GM19351 (cell line): ENCODE measurements at regions not wholly inside any gene's neighbourhood (a gene's known extent, or its start where the extent isn't known, plus 50 kb on each side); places are given as distances from the start of the nearest gene placed in this dataset.
"Not testable (repeated sequence)": the region's sequence is repeated elsewhere in the genome, so short reads cannot be mapped to it uniquely, and the experiment has no call there.

Experiments used
- ATAC-seq: cut with Tn5 transposase; IDR thresholded peaks from one replicate; pipeline ENCODE4 v1.9.1; 2021; ENCODE audit warnings: mild to moderate bottlenecking, moderate library complexity; ENCODE audit not compliant: unreplicated experiment

- no peak for ATAC-seq
Measured at GRCh38 chr2:55811048-55811447, 112.5 kb downstream of the EFEMP1 start.

DNA sequence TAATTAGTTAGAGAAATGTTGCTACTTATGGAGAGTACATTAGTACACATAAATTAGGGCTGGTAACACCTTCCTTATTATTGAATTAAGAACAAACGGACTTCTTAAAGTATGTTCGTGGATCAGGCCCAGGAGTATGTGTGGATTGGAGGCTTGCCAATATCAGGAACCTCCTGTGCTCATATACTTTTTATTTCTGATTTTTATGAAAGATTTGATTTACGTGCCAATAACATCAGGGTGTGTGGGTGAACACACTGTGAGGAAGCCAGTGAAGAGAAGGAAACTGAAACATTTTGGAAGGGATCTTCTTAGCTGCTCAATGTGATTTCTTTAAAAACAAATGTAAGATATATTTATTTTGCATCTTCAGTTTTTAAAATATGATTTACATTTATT, 113.0 kb downstream of the EFEMP1 start:
- no peak for ATAC-seq

- no peak for ATAC-seq
Measured at GRCh38 chr2:55809875-55810621, 113.5 kb downstream of the EFEMP1 start.

GRCh38 chr2:55807900-55808299, 114.3 kb upstream of the PNPT1 start:
- ATAC-seq = no peak

DNA sequence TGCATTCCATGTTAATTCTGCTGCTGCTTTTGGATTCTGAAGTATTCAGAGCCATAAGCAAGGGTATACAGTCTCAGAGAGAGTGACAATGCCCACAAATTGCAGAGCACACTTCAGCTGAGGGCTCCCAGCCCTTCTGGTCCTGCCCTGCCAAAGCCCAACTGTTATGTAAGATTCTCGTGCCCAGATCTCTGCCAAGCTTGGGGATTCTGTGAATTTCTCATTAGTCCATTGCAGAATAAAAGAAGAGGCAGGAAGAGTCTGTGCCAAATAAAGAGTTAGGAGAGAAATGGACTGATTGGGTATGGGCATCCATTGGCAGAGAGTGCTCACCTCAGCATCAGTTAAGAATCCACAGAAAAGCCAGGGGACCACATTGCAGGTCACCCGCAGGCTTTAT, 112.0 kb upstream of the PNPT1 start:
- no peak for ATAC-seq

- ATAC-seq = no peak
Measured at GRCh38 chr2:55804535-55804934, 110.9 kb upstream of the PNPT1 start.

DNA sequence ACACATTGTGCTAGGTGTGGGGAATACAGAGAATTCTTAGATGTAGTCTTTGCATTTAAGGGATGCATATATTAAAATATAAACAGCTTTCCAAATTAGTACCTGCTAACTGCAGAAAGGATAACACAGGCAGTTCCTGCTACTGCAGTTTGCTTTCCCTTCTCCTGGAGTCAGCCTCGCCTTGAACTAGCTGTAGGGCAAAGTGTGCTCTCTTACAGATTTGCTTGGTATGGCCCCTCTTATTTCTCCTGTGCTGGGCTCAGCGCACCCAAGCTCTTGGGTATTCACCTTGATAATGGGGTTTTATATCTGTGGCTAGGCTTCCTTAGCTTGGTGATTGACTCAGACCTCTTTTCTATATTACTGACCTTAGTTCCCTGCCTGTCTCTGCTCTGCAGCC, 108.4 kb upstream of the PNPT1 start:
- no peak for ATAC-seq

- ATAC-seq = no peak
Measured at GRCh38 chr2:55801436-55801835, 107.8 kb upstream of the PNPT1 start.

DNA sequence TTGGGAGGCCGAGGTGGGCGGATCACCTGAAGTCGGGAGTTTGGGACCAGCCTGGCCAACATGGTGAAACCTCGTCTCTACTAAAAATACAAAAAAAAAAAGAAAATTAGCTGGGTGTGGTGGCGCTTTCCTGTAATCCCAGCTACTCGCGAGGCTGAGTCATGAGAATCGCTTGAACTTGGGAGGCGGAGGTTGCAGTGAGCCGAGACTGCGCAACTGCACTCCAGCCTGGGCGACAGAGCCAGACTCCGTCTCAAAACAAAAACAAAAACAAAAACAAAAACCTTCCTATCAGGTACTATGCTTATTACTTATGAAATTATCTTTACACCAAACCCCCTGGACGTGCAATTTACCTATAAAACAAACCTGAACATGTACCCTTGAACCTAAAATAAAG, 106.0 kb upstream of the PNPT1 start:
- not testable (repeated sequence) for ATAC-seq

DNA sequence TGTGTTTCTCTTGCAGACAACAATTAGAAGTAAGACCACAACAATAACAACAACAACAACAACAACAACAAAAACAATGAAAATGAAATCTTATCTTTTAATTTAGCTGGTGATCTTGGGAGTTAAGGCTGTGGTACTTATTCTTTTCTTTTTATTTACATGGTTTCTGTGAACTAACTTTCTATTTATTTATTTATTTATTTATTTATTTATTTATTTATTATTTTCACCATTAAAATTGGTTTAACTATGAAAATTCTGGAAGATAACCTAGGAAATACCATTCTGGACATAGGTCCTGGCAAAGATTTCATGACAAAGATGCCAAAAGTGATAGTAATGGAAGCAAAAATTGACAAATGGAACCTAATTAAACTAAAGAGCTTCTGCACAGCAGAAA, 102.5 kb upstream of the PNPT1 start:
- no peak for ATAC-seq

GRCh38 chr2:55793602-55794001, 100.0 kb upstream of the PNPT1 start:
- ATAC-seq = not testable (repeated sequence)

DNA sequence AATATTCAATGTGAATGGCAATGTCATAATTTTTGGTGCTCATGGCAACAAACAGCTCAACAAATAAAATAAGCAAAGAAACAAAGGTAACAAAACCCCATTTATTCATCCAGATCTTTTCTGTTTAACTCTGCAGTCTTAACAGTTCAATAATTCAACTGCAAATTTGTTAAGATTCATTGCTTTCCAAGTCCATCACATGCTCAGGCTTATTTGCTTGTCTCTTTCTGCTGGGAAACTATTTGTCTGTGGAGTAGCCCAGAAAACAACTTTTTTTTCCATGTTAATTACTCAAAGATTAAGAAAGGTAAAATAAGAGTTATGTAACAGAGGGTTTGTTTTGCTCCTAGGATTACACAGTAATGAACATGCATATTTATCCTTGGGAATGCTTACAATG, 92.6 kb upstream of the PNPT1 start:
- ATAC-seq = no peak

GRCh38 chr2:55783751-55784150, 90.1 kb upstream of the PNPT1 start:
- ATAC-seq = not testable (repeated sequence)

- ATAC-seq = no peak
Measured at GRCh38 chr2:55782528-55783173, 89.0 kb upstream of the PNPT1 start.

DNA sequence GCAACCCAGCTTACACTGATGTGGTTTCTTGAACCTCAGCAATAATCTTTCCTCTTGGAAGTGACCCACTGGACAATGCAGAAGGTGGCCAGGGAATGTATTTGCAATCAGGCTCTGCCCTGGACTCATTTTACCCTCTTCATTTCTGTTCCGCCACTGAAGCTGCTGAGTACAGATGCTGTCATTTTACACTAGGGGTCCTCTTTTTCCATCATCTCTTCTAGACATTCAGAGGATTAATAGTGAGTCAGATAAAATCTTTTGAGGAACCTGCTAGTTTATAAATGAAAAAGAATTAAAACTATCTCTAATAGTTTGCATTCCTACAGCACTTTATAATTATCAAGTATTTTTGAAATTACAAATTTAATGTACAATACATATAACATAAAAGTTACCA, 87.9 kb upstream of the PNPT1 start:
- ATAC-seq = no peak

GRCh38 chr2:55780697-55781096, 87.1 kb upstream of the PNPT1 start:
- ATAC-seq = no peak

DNA sequence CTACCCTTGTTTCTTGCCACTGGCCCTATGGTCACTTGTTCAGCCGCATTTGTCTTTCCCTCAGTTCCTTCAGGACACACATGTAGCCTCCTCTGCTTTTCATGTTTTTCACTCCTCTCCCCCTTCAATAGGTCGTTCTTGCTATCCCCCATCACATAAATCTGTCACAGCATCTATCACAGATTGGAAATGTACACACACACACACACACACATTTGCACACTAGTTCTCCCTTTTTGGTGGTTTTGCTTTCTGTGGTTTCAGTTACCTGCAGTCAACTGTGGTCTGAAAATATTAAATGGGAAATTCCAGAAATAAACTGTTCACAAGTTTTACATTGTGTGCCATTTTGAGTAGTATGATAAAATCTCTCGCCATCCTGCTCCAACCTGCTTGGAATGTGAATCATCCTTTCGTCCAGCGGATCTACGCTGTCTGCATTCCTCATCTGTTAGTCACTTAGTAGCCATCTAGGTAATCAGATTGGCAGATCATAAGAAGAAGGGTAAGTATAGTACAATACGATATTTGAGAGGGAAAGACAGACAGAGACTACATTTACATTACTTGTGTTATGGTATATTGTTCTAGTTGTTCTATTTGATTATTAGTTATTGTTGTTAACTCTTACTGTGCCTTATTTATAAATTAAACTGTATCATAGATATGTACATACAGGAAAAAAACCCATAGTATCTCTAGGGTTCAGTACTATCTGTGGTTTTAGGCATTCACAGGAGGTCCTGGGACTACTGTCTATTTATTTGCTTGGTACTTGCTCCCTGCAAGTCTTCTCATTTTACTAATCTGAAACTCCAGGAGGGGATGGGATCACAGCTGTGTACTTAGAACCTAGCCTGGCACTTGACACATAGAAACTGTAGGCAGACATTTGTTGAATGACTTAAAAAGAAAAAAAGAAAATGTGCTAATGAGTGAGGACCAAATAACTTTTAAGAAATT, 86.1 kb upstream of the PNPT1 start:
- no peak for ATAC-seq

DNA sequence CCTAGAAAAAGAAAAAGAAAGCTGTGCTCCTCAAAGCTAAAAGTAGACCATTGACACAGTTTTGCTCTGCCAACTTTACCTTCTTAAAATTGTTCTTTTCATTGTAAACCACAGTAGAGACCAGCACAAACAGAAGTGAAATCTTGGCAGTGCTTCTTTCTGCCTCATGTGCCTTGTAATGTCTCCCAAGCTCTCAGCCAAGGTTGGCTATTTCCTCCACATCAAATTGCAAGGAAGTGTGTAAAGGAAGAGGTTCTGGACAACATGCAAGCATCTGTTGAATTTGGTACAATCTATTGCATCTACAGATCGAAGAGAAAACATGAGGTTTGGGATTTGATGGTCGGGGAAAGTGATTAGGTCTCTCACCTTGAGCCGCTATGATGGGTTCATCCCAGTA, 83.3 kb upstream of the PNPT1 start:
- no peak for ATAC-seq

- no peak for ATAC-seq
Measured at GRCh38 chr2:55776479-55776878, 82.8 kb upstream of the PNPT1 start.

DNA sequence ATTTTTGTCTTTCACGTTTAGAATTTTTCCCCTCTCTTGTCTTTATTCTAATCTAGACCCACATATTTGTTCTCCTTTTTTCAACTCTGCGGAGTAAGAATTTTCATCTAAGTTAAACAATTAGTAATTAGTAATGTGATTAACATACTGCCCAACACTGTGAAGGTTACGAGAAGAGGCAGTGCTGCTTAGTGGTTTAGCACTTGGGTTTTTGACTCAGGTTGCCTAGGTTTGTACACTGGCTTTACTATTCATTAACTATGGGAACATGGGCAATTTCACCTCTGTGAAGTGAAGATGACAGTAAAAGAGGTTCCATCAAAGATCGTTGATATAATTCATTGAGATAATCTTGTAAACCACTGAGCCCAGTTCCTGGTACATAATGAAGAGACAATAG, 82.2 kb upstream of the PNPT1 start:
- ATAC-seq = no peak

- not testable (repeated sequence) for ATAC-seq
Measured at GRCh38 chr2:55773651-55774050, 80.0 kb upstream of the PNPT1 start.
